DMS79 treated with DMSO at 0.1 percent for 48 hours (cell line): ENCODE measurements at regions not wholly inside any gene's neighbourhood (a gene's known extent, or its start where the extent isn't known, plus 50 kb on each side); places are given as distances from the start of the nearest gene placed in this dataset.

Source experiments
- DNase-seq: peaks from one replicate; lab custom pipeline; 2025; lab: John Stamatoyannopoulos, UW

DNA sequence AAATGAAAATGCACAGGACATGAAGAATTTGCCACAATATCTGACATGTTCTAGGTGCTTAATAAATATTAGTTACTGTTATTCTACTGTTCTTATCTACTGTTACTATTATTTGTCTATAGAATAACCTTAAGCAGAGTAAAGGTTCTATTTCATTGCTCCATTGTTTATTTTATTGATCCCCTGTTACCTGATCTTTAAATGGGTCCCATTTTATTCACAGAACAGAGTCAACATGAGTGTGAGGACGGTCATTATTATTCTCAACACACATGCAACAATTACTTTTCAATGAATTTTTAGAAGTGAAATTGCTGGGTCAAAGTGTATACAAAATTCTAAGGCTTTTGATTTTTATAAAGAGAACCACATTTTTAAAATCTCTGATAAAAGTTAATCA lies 186.9 kb downstream of the AHR start:
- no peak for DNase-seq

DNA sequence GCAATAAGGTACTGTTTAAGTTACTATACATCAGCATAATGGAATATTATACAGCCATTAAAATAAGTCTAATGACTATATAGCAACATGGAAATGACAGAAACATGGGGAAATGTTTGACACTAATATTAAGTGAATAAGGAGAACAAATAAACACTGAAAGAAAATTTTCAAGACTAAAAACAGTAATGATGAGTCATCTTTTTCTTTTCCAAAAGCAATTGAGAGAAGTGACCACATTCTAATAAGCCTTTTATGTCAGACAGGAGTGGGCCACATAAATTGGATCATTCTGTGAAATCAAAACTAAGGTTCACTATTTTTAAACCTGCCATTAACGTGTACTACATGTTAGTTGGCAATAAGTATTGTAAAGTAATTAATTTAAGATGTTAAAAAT lies 187.5 kb downstream of the AHR start:
- no peak for DNase-seq

DNA sequence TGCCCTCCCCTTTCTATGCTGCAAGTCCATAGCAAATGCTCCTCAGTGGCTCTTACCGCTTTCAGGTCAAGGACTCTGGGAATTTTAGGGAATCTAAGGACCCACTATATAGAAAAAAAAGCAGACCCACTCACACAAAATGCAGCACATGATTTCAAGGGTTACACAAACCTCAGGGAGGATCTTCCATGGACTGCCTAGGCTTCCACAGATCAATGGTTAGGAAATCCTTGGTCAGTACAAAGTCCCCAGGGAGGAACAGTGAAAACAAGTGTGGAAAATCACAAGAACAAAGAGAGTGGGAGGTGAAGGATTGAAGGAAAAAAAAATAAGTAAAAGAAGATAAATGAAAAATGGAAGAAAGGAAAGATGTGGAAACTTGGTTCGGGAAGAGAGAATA lies 188.4 kb downstream of the AHR start:
- no peak for DNase-seq

DNA sequence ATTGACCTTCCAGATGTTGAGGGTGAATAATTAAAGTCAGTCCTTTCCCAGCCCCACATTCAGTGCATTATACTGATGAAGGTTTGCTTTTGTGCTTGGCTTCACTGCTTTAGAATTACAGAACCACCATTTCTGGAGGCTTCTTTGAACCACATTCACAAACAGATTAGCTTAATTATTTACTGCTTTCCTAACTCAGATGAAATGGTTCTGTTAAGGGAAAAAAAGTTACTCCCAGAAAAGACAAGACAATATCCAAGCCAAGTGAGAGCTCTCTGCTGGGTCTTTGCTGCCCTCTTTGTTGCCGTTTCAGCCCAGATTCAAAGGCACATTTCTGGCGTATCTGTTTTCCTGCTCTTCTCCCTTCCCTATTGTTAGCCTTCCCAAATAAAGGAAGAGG lies 188.9 kb downstream of the AHR start:
- no peak for DNase-seq

DNA sequence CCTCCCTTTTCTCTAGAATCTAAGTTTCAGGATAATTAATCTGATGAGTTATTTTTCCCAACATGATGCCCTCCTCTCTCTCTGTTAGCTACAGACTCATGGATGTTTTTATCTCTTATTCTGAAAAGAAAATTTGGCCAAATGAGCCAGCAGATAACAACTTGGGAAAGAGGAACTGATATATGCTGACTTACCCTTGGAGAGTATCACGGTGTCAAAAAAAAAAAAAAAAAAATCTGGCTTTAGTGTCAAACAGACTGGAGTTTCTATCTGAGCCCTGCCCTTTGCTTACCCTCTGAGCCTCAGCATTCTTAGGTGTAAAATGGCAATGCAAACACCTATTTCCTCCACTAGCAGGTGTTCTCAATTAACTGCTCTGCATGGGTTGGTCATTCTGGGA lies 190.4 kb downstream of the AHR start:
- no peak for DNase-seq

DNA sequence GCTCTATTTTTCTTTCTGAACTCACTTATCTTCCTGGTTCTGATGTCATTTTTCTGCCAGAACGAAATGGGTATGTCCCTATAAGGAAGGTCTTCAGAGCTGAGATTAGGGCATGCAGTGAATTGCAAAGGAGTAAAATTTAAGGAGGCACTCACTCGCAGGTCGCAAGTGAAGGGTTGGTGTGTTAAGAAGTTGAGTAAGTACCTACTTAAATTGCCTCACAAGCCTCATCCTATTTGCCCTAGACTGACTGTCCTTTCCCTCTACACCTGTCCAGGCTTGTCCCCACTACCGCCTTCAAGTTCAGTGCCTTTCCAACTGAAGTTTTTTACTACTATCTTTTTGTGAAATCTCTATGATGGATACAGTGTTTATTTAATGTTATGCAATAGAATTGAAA lies 191.5 kb downstream of the AHR start:
- DNase-seq, result no peak

DNA sequence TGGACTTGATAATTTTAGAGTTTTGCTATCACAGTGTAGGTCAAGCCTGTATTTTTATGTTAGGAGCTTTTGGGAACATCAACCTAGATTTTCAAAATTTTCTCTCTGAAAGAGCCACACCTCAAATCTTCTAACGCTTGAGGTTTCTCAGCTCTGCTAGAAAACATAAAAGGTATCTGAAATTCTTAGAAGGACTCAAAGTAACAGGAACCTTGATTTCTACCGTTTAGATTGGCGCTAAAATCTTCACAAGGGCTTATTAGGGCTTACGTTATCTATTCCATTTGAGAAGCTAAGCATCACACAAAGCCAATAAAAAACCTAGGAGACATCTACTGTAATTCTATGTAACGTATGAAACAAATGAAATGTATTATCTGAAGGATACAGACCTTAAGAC lies 192.4 kb downstream of the AHR start:
- no peak for DNase-seq

DNA sequence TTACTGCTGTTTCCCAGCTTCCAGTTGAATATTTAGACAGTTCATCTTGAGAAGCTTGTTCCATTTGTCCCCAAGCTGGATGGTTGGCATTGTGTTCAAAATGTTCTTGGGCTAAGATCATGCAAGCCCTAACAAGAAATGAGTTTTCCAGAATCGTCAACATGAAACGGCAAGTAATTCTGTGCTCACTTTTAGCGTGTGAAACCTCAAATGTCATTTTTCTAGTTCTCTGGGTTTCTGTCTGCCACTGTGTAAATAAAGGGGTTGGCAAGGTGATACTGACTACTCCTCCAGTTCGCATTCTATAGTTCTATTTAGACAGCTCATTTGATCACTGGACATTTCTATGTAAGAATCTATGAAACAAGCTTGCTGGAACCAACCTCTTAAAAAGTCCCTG lies 194.0 kb downstream of the AHR start:
- DNase-seq, result no peak

DNA sequence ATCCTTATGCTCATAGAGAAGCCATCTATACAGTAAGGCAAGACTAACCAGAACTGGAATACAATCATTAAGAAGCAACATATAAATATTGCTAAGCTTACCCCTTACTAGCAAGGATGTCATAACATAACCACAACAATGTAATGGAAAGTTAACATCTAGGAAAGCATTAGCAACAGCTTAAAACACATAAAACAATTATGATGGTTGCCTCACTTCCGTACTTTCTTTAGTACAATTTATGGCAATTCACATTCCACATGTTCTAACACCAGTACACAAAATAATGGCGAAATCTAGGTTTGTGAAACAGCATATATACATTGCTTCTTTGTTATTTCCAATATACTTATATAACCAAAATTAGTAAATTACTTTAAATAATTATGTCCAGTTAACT lies 195.0 kb downstream of the AHR start:
- DNase-seq, result no peak

DNA sequence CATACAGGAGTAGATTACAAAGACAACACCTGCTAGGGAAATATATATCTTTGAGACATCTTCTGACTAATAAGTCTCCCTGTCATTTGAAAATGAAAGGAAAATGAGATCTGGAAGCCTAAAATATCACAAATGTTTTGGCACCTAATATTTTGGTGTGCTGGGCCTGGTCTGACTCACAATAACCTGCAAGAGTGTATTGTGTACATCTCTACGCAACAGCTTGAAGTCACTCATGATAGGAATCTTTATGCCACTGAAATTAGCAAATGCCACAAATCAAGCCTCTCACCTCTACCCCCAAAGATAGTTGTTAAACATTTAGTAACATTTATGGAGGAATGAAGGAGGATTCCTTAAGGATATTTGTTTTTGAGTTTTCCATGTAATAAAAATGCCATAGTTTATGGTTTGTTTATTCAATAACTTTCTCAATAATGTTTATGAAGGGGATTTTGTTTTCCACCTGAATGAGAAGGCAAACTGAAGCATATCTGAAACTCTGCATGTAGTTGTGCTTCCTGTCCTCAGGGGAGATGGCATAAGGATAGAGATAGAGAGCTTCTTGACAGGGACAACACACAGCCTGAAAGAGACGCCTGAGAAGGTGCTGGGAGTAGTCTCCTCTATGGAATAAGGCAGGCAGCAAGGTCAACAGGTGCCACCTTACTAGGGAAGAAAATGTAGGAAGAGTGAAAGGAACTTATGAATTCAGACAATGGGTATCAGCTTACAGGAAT lies 197.4 kb downstream of the AHR start:
- DNase-seq, result no peak

DNA sequence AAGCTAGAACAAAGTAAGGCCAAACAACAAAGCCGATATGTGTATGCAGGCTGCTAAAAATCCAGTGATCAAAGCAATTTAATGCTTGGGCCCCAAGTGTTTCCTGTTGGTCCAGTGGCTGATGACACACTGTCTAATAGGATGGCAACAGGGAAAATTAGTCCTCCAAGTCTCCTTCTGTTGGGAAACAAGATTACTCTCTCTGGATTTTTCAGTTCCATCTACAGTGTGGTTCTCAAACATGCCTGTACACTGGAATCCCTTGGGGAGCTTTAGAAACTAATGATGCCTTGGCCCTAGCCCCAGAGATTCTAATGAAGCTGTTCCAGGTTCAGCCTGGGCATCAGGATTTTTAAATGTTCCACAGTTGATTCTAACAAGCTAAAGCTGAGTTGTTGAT lies 198.7 kb downstream of the AHR start:
- no peak for DNase-seq

DNA sequence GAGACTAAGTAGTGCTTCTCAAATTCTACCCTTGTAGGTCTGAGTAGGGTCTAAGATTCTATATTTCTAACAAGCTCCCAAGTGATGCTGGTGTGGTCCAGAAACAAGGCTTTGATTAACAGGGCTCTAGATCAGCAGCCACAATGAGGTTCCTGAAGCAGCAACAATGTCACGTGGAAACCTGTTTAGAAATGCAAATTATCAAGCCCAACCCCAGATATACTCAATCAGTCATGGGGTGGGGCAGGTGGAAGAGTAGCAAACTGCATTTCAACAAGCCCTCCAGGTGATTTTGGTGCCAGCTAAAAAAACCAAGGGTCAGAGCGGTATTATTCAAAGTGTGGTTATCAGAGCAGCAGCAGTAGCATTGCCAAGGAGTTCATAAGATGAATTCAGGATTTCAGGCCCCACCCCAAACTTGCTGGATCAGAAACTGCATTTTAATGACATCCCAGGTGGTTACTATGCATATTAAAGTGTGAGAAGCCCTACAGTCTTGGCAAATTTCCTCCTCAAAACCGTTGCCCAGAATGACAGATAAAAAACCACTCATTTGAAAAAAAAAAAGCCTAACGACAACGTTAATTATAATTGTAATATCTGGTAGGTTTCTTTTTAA lies 199.2 kb downstream of the AHR start:
- DNase-seq, result no peak

DNA sequence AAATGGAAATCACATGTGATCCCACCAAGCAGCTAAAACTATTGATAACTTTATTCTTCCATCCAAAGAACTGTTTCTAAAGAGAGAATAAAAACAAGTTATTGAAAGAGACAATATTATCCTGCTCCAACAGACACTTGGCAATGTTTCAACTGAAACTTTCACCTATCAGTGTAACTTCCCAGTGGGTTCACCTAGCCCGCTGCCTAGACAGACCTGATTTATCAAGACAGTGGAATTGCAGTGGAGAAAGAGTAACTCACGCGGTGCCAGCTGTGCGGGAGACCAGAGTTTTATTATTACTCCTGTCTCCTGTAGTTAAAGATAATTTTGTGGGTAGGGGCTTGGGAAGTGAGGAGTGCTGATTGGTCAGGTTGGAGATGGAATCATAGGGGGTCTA lies 199.8 kb downstream of the AHR start:
- no peak for DNase-seq

DNA sequence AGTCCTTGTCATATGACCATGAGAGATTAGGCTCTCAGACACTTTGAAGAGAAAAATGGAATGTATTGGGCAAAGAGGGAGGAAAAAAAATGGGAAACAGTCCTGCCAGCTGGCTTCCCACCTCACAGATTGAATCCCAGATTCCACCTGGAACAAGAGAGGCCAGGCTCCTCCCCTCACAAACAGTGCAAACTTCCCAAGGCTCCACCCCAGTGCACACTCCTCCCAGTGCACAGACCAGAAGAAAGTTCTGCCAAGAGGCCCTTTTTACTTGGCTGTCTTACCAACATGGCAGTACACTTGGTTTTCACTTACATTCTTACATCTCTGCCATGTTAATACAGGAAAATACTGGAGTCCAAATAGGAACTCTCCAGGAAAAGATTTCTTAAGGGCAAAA lies 202.3 kb downstream of the AHR start:
- DNase-seq, result no peak

DNA sequence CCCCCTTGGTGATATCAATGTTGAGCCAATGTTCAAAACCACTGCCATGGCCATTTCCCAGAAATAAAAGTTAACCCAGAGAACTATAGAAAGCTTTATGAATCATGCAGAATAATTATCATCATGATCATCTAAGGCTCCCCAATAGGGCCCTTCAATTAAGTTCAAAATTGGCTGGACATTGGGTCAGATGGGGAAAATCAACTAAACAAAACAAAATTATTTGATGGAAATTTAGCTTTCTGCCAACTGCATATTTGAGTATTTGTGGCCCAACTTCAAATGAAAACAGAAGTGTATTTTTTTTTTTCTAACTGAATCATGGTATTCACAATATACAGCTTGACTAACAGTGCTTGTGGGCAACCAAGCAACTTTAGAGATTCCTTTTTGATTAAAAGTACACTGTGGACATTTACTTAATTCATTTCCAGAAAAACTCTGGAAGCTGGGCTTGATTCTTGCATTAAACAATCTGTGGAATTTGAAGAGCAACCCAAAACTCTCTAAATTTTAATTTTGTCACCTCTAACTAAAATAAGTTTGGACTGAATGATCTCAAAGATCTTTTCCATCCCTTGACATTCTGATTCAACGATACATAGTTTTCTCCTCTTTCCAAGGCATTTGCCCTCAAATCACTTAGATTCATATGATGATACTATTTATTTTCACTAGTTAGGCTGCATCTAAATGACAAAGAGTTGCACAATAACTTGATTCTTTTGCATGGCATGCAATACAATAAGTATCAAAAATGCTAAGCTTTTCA lies 203.2 kb downstream of the AHR start:
- no peak for DNase-seq

DNA sequence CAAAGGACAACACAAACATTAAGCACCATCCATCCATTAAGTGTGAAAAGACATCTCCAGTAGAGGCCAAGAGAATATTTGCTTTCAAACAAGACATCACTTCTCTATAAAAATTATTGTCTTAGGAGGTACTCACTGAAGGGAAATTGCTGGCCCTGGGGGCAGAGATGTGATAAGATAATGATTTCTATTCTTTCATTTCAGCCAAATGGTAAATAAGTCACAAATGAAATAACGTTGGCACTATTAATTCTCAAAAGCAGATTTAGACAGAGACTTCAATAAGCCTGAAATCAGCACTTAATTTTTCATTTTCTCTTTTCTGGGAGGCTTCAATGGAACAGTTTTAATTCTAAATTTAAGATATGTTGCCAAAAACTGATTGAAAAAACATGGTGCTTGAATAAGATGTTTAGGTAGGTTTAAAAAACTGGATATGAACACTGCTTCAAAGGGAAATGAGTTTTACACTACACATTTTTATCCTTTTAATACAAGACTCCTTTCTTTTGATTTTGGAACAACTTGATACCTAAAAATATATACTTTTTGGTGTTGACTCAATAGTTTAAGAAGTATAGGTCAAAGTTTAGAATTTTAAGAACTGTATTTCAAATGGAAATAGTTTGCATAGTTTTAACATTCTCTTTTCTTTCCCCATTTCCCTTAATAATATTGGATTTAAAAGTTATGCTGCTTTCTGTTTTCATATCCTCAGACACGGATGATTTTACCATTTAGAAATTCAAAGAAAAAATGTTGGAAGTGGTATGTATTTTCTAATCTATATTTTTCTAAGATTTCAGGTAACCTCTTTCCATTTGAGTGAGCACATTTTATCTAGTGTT lies 204.0 kb downstream of the AHR start:
- DNase-seq, result no peak

DNA sequence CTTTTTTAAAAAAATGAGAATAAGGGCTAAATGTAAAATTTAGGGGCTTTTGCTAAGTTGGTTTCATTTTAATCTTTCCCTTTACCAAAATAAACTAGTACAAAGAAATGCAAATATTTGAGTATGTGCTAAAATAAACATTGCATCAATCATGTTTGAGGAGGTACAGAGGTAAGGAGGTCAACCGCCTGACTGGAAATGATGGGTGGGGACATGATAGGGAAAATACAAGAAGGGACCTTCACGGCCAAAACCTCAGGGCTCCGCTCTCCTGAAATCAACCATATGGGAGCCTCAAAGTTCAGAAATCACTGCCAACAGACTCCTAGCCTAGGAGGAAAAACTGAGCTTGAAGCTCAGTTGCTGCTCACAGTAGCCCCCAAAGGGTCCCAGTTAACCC lies 207.6 kb downstream of the AHR start:
- DNase-seq, result no peak

DNA sequence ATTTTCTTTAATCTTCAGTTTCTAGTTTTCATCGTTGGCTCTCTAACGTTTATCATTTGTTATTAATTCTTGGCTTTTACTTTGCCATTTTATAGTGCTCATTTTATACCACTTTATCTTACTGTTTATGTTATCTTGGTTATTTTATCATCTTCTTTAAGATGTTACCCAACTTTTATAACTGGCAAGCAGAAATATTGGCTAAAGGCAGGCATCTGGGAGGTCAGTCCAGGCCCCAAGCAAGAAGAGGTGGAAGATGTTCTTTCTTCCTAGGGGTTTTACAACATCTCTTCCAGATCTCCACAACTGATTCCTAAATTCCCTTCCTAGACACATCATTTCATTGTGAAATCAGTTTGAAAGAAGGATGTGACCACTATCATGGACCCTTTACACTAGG lies 208.1 kb downstream of the AHR start:
- DNase-seq, result no peak

DNA sequence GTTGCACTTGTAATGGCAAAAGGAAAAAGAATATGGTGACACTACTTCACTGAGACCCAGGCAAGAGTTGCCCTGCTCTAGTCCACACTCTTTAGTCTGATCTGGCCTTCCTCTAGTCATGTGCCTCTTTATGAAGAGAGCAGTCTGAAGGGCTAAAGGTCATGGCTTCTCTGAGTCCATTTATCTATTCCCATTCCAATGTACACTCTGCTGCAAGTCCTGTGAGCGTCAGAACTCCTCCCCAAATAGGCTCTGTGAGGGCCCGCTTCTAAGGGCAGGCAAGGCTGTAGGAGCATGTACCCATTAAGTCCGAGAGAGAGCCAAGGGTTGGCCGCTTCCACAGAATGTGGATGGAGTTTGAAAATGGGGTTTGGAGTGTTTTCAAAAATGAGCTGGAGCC lies 209.3 kb downstream of the AHR start:
- DNase-seq, result no peak

DNA sequence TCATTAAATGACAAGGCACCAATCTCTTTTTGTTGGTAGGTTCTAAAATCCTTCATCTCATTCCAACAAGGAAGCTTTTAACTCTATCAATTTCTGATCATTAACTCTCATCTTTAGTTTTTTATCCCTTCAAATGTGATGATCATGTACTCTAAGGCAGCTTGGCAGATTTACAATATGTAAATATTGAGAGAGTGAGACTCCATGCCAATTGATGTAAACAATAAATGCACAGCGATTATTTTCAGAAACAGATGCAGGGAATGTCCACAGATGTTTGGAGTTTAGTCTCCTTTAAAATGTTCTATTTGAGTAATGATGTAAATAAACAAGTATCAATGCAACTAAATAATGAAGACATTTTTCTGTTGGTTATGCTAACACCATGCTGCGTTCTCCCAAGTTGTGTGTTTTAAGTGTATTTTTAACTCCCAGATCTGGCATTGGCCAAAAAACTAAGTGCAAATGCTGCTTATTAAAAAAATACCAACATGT lies 213.8 kb downstream of the AHR start:
- no peak for DNase-seq

DNA sequence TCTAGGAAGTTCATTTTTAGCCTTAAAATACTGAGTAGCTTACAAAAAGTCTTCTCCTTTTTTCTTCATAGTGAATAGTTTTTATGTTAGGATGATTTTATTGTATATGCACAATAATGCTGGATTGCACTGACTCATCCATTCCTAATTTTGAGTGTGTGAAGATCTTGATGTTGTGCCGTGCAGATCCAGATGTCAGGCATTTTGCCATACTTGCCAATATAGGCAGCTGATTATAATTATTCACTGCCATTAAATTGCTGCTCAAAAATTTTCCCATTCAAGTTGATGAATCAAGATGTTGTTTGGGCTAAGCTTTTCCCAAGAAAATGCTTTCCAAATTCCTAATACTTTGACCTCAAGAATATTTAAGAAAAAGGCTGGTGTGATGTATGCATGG lies 218.3 kb downstream of the AHR start:
- DNase-seq, result no peak

DNA sequence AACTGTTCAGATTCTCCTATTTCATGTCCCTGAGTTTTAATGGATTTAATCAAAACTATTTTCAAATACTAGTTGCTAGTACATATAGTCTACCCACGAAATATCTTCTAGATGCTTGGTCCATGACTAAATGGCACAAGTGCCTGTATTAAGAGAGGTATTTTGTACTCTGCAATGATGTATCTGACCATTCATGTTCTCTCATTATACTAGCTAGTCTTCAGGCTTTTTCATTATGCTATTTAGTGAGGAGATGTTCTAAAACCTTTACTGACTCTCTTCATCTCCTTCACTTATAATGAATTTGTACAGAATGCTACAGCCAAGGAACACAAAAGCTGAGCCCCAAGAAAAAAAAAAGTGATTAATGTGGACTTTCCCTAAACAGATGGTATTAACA lies 222.5 kb downstream of the AHR start:
- no peak for DNase-seq
